ENCODE measurements at regions not wholly inside any gene's neighbourhood (a gene's known extent, or its start where the extent isn't known, plus 50 kb on each side); places are given as distances from the start of the nearest gene placed in this dataset.

DNA sequence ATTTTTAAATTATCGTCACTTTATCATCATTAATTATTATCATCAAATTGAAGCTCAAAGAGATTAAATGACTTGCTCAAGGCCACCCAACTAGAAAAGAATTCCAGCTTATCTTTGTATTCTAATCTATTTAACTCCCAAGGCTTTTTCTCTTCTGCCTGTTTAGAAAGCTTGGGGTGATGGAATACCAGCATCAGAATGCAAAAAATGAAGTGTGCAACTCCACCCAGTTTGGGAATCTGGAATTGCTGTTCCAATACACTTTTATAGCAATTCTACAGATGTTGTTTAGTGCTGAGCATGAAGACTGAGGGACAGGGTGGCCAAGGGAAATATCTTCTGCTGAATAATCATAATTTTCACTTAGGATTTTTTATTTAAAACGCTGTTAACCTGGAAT is 97.2 kb upstream of the FIBIN start:
- Histone ChIP-seq H3K79me2 (ENCODE audit: control insufficient read depth, insufficient read depth, low read length, unreplicated experiment) (no peaks in the 10 kb centered on the region), H2AFZ (ENCODE audit: low read length, unreplicated experiment) (no peak overlapping the region), H3K36me3 (ENCODE audit: insufficient read depth, low read length) (no peaks in the 10 kb centered on the region), H3K27me3 (ENCODE audit: insufficient read depth, low read length) (no peaks in the 10 kb centered on the region), H3K27ac (ENCODE audit: low read depth, low read length) (no peak overlapping the region), H3K4me3 (ENCODE audit: low read depth, low read length) (no peak overlapping the region), H3K4me1 (ENCODE audit: control insufficient read depth, insufficient read depth, low read length, unreplicated experiment) (no peaks in the 10 kb centered on the region)

DNA sequence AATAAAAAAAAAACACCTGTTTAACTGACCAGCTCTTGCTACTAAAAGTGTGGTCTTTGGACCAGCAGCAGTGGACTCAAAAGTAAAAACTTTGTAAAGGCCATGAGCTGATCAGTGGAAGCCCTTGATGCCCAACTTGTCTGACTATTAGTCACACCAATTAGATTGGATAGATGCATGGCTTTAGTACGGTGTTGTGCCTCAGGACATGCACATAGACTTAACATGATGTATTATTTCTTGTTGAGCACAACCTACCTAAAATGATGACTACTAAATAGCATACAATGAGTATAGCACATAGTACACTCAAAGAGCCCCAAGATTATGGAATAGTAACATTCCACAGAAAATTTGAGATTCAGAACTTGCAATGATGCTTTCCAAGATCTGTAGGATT is 95.1 kb upstream of the FIBIN start:
- no peak overlapping the region for H2AFZ ChIP-seq (ENCODE audit: low read length, unreplicated experiment)
- no peak overlapping the region for H3K27ac ChIP-seq (ENCODE audit: low read depth, low read length)
- no peaks in the 10 kb centered on the region for H3K27me3 ChIP-seq (ENCODE audit: insufficient read depth, low read length)
- H3K4me3 ChIP-seq (ENCODE audit: low read depth, low read length), result no peak overlapping the region
- H3K4me1 ChIP-seq (ENCODE audit: control insufficient read depth, insufficient read depth, low read length, unreplicated experiment), result no peaks in the 10 kb centered on the region
- no peaks in the 10 kb centered on the region for H3K79me2 ChIP-seq (ENCODE audit: control insufficient read depth, insufficient read depth, low read length, unreplicated experiment)
- no peaks in the 10 kb centered on the region for H3K36me3 ChIP-seq (ENCODE audit: insufficient read depth, low read length)

GRCh38 chr11:26901162-26901561 is 92.8 kb upstream of the FIBIN start:
- Histone ChIP-seq H3K79me2 (ENCODE audit: control insufficient read depth, insufficient read depth, low read length, unreplicated experiment) (no peaks in the 10 kb centered on the region), H2AFZ (ENCODE audit: low read length, unreplicated experiment) (no peak overlapping the region), H3K27me3 (ENCODE audit: insufficient read depth, low read length) (no peaks in the 10 kb centered on the region), H3K4me3 (ENCODE audit: low read depth, low read length) (no peak overlapping the region), H3K36me3 (ENCODE audit: insufficient read depth, low read length) (no peaks in the 10 kb centered on the region), H3K27ac (ENCODE audit: low read depth, low read length) (no peak overlapping the region), H3K4me1 (ENCODE audit: control insufficient read depth, insufficient read depth, low read length, unreplicated experiment) (no peaks in the 10 kb centered on the region)

- no peak overlapping the region for H3K27ac ChIP-seq (ENCODE audit: low read depth, low read length)
- H3K36me3 ChIP-seq (ENCODE audit: insufficient read depth, low read length), result no peaks in the 10 kb centered on the region
- no peak overlapping the region for H2AFZ ChIP-seq (ENCODE audit: low read length, unreplicated experiment)
- H3K79me2 ChIP-seq (ENCODE audit: control insufficient read depth, insufficient read depth, low read length, unreplicated experiment), result no peaks in the 10 kb centered on the region
- H3K27me3 ChIP-seq (ENCODE audit: insufficient read depth, low read length), result no peaks in the 10 kb centered on the region
- no peaks in the 10 kb centered on the region for H3K4me1 ChIP-seq (ENCODE audit: control insufficient read depth, insufficient read depth, low read length, unreplicated experiment)
- H3K4me3 ChIP-seq (ENCODE audit: low read depth, low read length), result no peak overlapping the region
These were observed 89.8 kb upstream of the FIBIN start for GRCh38 chr11:26904132-26904531.

DNA sequence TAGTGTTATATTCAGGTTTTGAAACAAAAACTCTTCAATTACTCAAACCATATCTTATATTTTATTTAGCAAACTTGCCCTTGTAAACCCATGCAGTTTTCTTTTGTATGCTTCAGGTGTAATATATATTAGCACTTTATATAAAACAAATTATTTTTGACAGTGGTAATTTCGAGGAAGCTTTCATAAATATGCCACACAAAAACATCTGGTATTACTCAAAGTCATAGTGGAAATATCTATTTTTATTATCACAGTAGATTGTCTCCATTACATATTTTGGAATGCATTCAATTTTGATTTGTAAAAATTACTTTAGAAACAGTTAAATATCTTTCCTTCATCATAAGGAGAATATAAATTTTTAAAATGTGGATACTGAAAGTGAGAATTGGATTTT is 89.1 kb upstream of the FIBIN start:
- Histone ChIP-seq H3K79me2 (ENCODE audit: control insufficient read depth, insufficient read depth, low read length, unreplicated experiment) (no peaks in the 10 kb centered on the region), H3K4me1 (ENCODE audit: control insufficient read depth, insufficient read depth, low read length, unreplicated experiment) (no peaks in the 10 kb centered on the region), H3K36me3 (ENCODE audit: insufficient read depth, low read length) (no peaks in the 10 kb centered on the region), H3K27ac (ENCODE audit: low read depth, low read length) (no peak overlapping the region), H3K4me3 (ENCODE audit: low read depth, low read length) (no peak overlapping the region), H2AFZ (ENCODE audit: low read length, unreplicated experiment) (no peak overlapping the region), H3K27me3 (ENCODE audit: insufficient read depth, low read length) (no peaks in the 10 kb centered on the region)

DNA sequence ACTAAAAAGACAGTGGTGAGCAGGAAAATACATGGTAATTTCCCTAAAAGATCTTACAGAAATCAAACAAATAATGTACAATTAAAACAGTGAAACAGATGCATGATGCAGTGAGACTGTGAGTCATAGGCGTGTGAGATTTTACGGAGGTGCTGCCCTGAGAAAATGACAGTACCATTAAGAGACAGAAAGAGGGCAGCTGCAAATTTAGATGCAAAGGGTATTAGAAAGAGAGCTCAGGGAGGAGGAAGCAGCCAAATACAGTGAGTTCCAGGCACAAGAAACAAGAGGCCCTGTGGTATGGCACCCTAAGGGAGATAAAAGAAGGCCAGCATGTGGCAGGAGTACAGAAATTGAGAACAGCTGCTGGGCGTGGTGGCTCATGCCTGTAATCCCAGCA is 88.5 kb upstream of the FIBIN start:
- Histone ChIP-seq H3K79me2 (ENCODE audit: control insufficient read depth, insufficient read depth, low read length, unreplicated experiment) (no peaks in the 10 kb centered on the region), H3K4me3 (ENCODE audit: low read depth, low read length) (no peak overlapping the region), H3K27ac (ENCODE audit: low read depth, low read length) (no peak overlapping the region), H2AFZ (ENCODE audit: low read length, unreplicated experiment) (peak overlapping the region; percentile 58), H3K27me3 (ENCODE audit: insufficient read depth, low read length) (no peaks in the 10 kb centered on the region), H3K4me1 (ENCODE audit: control insufficient read depth, insufficient read depth, low read length, unreplicated experiment) (no peaks in the 10 kb centered on the region), H3K36me3 (ENCODE audit: insufficient read depth, low read length) (no peaks in the 10 kb centered on the region)

GRCh38 chr11:26909515-26909914 is 84.4 kb upstream of the FIBIN start:
- H3K36me3 ChIP-seq (ENCODE audit: insufficient read depth, low read length), result no peaks in the 10 kb centered on the region
- H3K4me1 ChIP-seq (ENCODE audit: control insufficient read depth, insufficient read depth, low read length, unreplicated experiment), result no peaks in the 10 kb centered on the region
- no peaks in the 10 kb centered on the region for H3K79me2 ChIP-seq (ENCODE audit: control insufficient read depth, insufficient read depth, low read length, unreplicated experiment)
- H3K27ac ChIP-seq (ENCODE audit: low read depth, low read length), result no peak overlapping the region
- H3K4me3 ChIP-seq (ENCODE audit: low read depth, low read length), result no peak overlapping the region
- no peaks in the 10 kb centered on the region for H3K27me3 ChIP-seq (ENCODE audit: insufficient read depth, low read length)
- H2AFZ ChIP-seq (ENCODE audit: low read length, unreplicated experiment), result no peak overlapping the region

GRCh38 chr11:26909991-26910591 is 83.8 kb upstream of the FIBIN start:
- Histone ChIP-seq H3K4me1 (ENCODE audit: control insufficient read depth, insufficient read depth, low read length, unreplicated experiment) (no peaks in the 10 kb centered on the region), H3K27me3 (ENCODE audit: insufficient read depth, low read length) (no peaks in the 10 kb centered on the region), H3K4me3 (ENCODE audit: low read depth, low read length) (no peak overlapping the region), H3K79me2 (ENCODE audit: control insufficient read depth, insufficient read depth, low read length, unreplicated experiment) (no peaks in the 10 kb centered on the region), H3K27ac (ENCODE audit: low read depth, low read length) (no peak overlapping the region), H2AFZ (ENCODE audit: low read length, unreplicated experiment) (no peak overlapping the region), H3K36me3 (ENCODE audit: insufficient read depth, low read length) (no peaks in the 10 kb centered on the region)

DNA sequence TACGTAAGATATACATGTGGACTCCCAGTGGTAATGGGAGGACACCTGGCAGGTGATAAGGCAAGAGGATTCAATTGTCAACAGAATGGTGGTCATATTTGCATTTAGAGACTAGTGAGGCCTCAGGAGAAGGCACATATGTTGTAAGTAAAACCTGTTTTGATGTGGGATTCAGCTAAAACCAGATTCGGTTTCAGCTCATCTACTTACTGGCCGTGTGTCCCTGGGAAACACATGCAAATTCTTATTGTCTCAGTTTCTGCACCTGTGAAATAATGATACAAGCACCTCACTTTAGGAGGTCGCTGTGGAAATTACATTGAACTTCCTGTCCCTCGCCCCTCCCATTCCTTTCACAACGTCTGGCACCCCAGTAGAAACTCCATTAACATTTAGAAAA is 78.9 kb upstream of the FIBIN start:
- Histone ChIP-seq H3K79me2 (ENCODE audit: control insufficient read depth, insufficient read depth, low read length, unreplicated experiment) (no peaks in the 10 kb centered on the region), H3K27me3 (ENCODE audit: insufficient read depth, low read length) (no peaks in the 10 kb centered on the region), H3K4me3 (ENCODE audit: low read depth, low read length) (no peak overlapping the region), H3K4me1 (ENCODE audit: control insufficient read depth, insufficient read depth, low read length, unreplicated experiment) (no peaks in the 10 kb centered on the region), H2AFZ (ENCODE audit: low read length, unreplicated experiment) (no peak overlapping the region), H3K27ac (ENCODE audit: low read depth, low read length) (no peak overlapping the region), H3K36me3 (ENCODE audit: insufficient read depth, low read length) (no peaks in the 10 kb centered on the region)

DNA sequence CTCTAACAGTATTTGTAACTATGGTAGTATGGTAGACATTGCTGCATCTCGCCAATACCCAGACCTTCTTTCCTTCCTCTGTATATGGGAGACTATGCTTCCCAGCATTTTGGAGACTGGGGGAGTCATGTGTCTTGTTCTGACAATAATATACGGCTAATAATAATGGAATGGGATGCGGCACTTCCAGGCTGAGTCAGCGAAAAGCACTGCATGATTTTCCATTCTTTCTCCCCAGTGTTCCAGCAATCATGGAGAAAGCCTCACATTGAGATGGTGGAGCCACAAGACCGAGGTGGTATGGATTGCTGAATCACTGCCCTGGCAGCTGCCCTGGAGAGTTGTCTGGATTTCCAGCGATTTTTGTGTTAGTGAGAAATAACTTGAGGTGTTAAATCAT is 77.1 kb upstream of the FIBIN start:
- Histone ChIP-seq H3K4me3 (ENCODE audit: low read depth, low read length) (no peak overlapping the region), H2AFZ (ENCODE audit: low read length, unreplicated experiment) (no peak overlapping the region), H3K79me2 (ENCODE audit: control insufficient read depth, insufficient read depth, low read length, unreplicated experiment) (no peaks in the 10 kb centered on the region), H3K4me1 (ENCODE audit: control insufficient read depth, insufficient read depth, low read length, unreplicated experiment) (no peaks in the 10 kb centered on the region), H3K27me3 (ENCODE audit: insufficient read depth, low read length) (no peaks in the 10 kb centered on the region), H3K27ac (ENCODE audit: low read depth, low read length) (no peak overlapping the region), H3K36me3 (ENCODE audit: insufficient read depth, low read length) (no peaks in the 10 kb centered on the region)

GRCh38 chr11:26928582-26928981 is 65.3 kb upstream of the FIBIN start:
- Histone ChIP-seq H3K36me3 (ENCODE audit: insufficient read depth, low read length) (no peaks in the 10 kb centered on the region), H3K4me1 (ENCODE audit: control insufficient read depth, insufficient read depth, low read length, unreplicated experiment) (peaks cover 21% of the 10 kb centered on the region), H3K4me3 (ENCODE audit: low read depth, low read length) (no peak overlapping the region)

More at GRCh38 chr11:26928582-26928981, 65.3 kb upstream of the FIBIN start:
- Histone ChIP-seq H3K27me3 (ENCODE audit: insufficient read depth, low read length) (no peaks in the 10 kb centered on the region), H3K27ac (ENCODE audit: low read depth, low read length) (no peak overlapping the region), H3K79me2 (ENCODE audit: control insufficient read depth, insufficient read depth, low read length, unreplicated experiment) (no peaks in the 10 kb centered on the region), H2AFZ (ENCODE audit: low read length, unreplicated experiment) (no peak overlapping the region)

Measured in ACC112 (cell line).